ENCODE measurements at regions not wholly inside any gene's neighbourhood (a gene's known extent, or its start where the extent isn't known, plus 50 kb on each side); places are given as distances from the start of the nearest gene placed in this dataset.

DNA sequence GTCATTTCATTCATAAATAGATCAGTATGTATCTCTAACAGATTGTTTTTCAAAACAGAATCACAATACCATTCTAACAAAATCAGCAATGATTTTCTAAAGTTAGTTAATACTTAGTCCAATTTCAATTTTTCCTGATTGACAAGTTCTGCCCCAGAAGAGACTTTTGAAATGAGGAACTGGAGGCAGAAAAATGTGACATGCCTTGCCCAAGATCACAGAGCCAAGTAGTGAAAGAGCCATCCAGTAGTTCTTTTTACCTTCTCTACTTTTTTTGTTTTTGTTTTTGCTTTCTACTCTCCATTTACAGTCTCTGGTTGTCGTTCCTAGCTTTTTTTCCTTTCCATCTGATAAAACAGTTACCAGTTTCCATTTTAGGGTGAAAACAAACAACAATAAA lies 129.3 kb upstream of the TMEM164 start:
- TF ChIP-seq, protein P1, sequence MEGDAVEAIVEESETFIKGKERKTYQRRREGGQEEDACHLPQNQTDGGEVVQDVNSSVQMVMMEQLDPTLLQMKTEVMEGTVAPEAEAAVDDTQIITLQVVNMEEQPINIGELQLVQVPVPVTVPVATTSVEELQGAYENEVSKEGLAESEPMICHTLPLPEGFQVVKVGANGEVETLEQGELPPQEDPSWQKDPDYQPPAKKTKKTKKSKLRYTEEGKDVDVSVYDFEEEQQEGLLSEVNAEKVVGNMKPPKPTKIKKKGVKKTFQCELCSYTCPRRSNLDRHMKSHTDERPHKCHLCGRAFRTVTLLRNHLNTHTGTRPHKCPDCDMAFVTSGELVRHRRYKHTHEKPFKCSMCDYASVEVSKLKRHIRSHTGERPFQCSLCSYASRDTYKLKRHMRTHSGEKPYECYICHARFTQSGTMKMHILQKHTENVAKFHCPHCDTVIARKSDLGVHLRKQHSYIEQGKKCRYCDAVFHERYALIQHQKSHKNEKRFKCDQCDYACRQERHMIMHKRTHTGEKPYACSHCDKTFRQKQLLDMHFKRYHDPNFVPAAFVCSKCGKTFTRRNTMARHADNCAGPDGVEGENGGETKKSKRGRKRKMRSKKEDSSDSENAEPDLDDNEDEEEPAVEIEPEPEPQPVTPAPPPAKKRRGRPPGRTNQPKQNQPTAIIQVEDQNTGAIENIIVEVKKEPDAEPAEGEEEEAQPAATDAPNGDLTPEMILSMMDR (conservative IDR thresholded peaks at IDR 0.05 in 1 of 2, IDR thresholded peaks at IDR 0.05 in 1 of 2; ENCODE audit: extremely low read depth in 1 of 2, insufficient read depth in 1 of 2, low read depth in 1 of 2, low read length in 2 of 2): no peak
- no peak for TF ChIP-seq EZH2 (IDR thresholded peaks at IDR 0.05; ENCODE audit: borderline replicate concordance, low read length)
